ENCODE measurements at regions not wholly inside any gene's neighbourhood (a gene's known extent, or its start where the extent isn't known, plus 50 kb on each side); places are given as distances from the start of the nearest gene placed in this dataset.

DNA sequence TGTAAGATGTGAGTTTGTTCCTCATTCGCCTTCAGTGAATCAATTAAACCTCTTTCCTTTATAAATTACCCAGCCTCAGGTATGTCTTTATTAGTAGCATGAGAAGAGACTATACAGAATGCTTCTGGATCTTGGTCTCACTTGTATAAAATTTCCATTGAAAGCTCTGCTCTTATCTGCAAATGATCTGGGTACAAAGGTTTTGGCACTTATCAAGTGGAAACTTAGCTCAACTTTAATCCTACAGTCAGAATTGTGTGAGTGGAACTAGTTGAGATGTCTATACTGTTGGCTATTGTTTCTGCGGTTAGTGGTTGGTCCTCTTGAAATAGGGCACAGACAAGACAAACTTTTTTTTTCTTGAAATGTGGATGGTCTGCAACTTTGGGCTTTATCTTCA is 71.2 kb upstream of the CHORDC1 start:
- TF ChIP-seq EZH2phosphoT487 (IDR thresholded peaks at IDR 0.05; ENCODE audit: low read depth, severe bottlenecking, unreplicated experiment) (no peak), EZH2 (IDR thresholded peaks at IDR 0.05; ENCODE audit: borderline replicate concordance) (no peak)
- TF ChIP-seq, protein P1, sequence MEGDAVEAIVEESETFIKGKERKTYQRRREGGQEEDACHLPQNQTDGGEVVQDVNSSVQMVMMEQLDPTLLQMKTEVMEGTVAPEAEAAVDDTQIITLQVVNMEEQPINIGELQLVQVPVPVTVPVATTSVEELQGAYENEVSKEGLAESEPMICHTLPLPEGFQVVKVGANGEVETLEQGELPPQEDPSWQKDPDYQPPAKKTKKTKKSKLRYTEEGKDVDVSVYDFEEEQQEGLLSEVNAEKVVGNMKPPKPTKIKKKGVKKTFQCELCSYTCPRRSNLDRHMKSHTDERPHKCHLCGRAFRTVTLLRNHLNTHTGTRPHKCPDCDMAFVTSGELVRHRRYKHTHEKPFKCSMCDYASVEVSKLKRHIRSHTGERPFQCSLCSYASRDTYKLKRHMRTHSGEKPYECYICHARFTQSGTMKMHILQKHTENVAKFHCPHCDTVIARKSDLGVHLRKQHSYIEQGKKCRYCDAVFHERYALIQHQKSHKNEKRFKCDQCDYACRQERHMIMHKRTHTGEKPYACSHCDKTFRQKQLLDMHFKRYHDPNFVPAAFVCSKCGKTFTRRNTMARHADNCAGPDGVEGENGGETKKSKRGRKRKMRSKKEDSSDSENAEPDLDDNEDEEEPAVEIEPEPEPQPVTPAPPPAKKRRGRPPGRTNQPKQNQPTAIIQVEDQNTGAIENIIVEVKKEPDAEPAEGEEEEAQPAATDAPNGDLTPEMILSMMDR (IDR thresholded peaks at IDR 0.05; ENCODE audit: poor library complexity) = no peak

Measured in hepatocyte (in vitro differentiated cells).